Gastrocnemius medialis (tissue), 4 donors: ENCODE measurements at regions not wholly inside any gene's neighbourhood (a gene's known extent, or its start where the extent isn't known, plus 50 kb on each side); places are given as distances from the start of the nearest gene placed in this dataset.

ENCODE experiments used
- POLR2A ChIP-seq, 2 donors: fragments of 450-650 bp; IDR thresholded peaks; one replicate each; pipeline ENCODE4 v1.6.1; 2017; ENCODE audit warnings: antibody characterized with exemption in 2 of 2, mild to moderate bottlenecking in 2 of 2, moderate library complexity in 2 of 2
- TF ChIP-seq, protein P1 (sequence below), 5 experiments: fragments of 450-650 bp in 3 of 5; fragments of 200-600 bp in 2 of 5; sonication (generic) in 2 of 5; IDR thresholded peaks in 4 of 5; conservative IDR thresholded peaks in 1 of 5; 1 replicate in 4 of 5; 2 replicates in 1 of 5; pipeline ENCODE4 v1.5.1; 2016 to 2019; ENCODE audit warnings: antibody characterized with exemption in 5 of 5, mild to moderate bottlenecking in 3 of 5, moderate library complexity in 3 of 5

DNA sequence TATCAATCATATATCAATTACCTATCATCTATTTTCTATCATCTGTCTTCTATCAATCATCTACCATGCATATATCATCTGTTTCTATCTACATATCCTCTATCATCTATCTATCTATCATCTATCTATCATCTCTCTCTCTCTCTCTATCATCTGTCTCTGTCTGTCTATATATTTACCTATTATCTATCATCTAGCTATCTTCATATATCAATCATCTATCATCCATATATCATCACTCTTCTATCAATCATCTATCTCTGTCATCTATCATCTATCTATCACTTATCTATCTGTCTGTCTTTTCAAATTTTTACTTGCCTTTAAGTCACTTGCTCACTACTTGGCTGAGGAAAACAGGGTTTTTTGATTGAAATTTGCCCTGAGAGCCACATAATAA lies 592.3 kb downstream of the DCDC2C start:
- TF ChIP-seq, protein P1, sequence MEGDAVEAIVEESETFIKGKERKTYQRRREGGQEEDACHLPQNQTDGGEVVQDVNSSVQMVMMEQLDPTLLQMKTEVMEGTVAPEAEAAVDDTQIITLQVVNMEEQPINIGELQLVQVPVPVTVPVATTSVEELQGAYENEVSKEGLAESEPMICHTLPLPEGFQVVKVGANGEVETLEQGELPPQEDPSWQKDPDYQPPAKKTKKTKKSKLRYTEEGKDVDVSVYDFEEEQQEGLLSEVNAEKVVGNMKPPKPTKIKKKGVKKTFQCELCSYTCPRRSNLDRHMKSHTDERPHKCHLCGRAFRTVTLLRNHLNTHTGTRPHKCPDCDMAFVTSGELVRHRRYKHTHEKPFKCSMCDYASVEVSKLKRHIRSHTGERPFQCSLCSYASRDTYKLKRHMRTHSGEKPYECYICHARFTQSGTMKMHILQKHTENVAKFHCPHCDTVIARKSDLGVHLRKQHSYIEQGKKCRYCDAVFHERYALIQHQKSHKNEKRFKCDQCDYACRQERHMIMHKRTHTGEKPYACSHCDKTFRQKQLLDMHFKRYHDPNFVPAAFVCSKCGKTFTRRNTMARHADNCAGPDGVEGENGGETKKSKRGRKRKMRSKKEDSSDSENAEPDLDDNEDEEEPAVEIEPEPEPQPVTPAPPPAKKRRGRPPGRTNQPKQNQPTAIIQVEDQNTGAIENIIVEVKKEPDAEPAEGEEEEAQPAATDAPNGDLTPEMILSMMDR (IDR thresholded peaks at IDR 0.05 in 4 of 5, conservative IDR thresholded peaks at IDR 0.05 in 1 of 5) = no peak
- TF ChIP-seq POLR2A (IDR thresholded peaks at IDR 0.05) = no peak
